Left forelimb (tissue), 1 donor: ENCODE measurements at regions not wholly inside any gene's neighbourhood (a gene's known extent, or its start where the extent isn't known, plus 50 kb on each side); places are given as distances from the start of the nearest gene placed in this dataset.

Experiments used
- DNase-seq: peaks from one replicate; pipeline ENCODE4 v3.0.0-alpha.2; 2018; ENCODE audit warnings: low spot score

DNA sequence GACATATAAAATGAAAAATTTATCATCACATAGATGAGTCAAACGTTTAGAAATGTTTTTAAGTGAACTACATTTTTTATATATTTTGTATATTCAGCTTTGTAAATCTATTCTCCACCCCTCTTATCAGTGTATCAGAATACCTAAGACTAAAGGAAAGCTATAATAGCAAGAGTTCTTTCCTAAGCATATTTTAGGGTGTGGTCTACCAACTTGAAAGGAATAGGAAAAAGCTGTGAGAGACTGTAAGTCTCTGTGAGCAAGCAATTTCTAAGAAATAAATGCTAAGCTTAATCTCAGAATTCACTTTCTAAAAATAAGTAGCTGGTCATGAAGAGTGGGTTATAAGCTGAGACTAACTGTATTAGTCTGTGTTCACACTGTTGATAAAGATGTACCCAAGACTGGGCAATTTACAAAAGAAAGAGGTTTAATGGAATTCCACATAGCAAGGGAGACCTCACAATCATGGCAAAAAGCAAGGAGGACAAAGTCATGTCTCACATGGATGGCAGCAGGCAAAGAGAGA lies 175.4 kb upstream of the PREP start:
- no peak for DNase-seq

DNA sequence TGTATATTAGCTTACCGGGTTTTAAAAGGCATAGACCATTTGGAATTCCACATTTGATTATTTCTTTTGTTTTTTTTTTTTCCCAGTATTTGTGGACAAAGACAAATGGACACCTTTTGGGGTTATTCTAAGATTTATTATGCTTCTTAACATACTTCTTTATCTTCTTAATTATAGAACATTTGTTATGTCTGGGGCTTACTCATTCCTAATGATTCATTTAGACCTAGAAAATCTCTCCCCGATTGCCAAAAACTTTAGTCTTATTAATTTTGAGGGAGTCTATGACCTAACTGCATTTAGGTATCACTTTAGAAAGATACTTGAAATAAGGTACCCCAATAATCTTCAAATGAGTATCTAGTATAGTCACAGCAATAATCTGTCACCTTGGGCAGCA lies 170.7 kb upstream of the PREP start:
- no peak for DNase-seq

DNA sequence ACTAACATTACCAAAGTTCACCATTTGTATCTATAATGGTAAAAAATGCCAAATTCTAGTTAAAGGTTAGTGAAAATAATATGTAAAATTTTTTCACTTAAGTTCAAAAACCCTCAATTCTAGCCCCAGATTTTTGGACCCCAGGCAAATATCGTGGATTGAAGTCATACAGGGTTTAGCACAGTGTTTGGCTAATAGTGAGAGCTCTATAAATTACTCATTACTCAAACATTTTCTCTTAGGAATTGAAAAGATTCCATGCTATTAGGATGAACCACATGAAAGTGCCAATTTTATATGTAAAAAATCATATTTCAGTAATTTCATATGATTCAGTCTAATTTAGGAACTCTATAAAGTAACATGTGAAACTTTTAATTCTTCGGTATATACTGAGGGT lies 170.3 kb upstream of the PREP start:
- no peak for DNase-seq

DNA sequence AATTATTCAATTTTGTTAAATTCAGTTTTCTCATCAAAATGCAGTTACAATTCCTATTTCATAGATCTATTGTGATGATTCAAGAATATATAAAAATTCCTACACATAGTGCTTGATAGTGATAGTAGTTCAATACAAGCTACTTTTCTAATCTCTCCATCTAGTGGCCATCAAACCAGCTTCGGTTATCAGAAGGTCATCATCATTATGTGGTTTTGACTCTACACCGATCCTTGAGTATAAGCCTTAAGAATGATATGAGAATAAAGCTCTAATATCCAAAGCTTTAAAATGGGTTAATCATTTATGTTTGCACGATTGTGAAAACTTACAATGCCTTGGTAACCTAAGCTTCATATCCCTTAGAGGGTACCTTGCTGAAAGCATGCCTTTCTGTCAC lies 167.5 kb upstream of the PREP start:
- no peak for DNase-seq

DNA sequence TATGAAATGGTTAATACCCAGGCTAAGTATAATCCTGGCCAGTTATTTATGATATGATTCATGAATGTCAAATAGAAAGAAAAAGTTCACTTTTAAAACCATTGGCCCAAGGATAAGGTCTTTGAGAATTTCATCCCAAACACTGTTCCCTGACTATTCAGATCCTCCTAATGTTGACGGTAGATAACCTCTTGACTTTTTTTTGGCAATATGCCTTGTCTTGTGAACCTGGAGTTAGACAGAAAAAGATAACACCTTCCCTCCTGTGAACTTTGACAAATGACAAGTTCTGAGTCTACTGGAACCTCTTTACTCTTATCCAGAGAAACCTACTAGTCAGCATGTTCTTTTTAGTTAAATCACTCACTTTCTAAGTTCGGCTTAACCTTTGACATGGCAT lies 166.8 kb upstream of the PREP start:
- no peak for DNase-seq

DNA sequence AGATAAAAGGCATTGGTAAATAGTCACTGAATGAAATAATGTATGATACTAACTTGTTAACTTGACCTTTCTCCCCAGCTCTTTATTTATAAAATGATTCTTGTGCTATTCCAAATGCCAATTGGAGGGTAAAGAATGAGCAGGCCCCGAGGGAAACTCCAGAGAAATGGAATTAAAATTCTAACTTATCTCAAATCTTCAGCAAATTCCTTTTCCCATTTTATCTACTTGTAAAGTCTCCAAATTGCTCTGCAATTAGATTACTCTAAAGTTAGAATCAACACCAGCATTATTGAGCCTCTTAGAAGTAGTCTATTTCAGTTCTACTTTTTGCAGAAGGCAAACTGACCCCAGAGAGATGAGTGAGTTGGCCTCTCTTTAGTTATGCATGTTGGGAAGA lies 165.9 kb upstream of the PREP start:
- no peak for DNase-seq

DNA sequence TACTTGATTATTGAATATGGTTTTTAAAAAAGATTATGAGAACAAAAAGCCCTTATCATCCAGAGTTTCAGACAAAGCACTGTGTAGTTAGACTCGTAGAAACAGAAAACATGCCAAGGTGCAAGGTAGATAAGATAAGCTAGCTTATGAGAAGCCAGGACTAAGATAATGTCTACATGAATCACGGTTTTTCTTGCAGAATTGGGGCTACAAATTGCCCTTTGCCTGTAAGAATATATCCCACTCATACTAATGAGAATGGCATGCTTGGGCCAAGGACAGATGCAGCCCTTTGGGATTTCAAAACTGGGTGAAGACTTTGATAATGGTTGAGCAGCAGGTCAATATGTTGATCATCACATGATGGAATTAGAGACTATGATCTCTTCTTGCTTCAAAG lies 165.3 kb upstream of the PREP start:
- DNase-seq = no peak

DNA sequence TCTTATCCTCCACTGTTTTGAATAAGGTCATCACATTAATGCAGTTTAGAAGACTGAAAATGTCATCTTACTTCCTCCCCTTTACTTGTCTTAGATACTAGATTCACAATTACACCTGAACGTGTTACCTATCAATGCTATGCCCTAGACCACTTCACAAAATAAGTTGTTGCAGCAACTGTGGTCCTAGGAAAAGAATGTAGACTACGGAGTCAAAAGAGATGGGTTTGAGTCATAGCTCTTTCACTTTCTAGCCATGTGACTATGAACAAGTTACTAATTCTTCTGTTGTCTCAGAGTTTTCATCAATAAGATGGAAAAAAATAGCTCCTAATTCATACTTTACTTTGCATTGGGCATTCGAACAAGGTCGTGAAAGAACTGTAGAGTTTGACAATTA lies 164.3 kb upstream of the PREP start:
- no peak for DNase-seq

DNA sequence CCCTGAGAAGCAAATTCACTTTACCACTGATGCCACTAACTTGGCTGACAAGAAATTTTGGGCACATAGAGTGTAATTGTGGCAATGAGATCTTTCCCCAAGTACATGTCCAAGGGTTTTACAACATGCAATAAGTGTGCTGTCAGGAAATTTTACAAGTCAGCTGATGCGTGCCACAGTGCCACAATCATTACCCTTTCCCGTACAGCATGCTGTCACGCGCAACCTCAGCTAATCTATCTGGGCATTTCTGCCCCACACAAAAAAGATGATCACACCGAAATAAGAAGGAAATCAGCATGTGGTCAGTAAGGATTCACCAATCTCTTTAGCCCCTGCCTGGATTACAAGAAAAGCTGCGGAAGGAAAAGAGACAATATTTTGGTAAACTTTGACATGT lies 163.6 kb upstream of the PREP start:
- no peak for DNase-seq

DNA sequence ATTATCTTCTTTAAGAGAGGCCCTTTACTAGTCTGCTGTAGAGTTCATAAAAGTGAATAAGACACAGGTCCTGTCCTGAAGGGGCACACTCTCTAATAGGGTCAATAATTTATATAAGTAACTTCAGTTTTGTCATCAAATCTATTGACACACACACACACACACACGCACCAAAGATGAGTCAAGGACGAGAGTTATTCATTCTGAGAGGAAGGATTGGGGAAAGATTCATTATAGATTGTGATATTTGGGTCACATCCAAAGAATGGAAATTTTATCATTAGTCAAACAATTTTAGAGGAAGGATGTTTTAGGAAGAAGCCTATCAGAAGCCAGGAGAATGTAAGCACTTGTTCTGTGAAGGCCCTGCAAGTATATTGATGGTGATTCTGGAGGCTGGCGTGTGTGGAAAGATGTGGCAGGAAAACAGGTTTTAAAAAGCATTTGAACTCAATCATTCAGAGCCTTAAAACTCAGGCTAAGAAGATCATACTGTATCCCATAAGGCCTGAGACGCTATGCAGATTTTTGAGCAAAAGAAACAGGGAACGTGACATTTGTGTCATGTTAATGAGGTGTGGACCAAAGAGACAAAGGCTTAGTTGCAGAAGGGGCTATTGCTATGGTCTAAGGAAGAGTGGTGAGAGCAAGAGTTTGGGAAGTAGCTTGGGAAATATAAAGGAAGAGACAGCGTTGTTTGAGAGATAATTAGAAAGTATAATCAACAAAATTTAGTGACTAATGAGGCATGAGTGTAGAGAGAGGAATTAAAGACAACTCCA lies 161.4 kb upstream of the PREP start:
- no peak for DNase-seq

DNA sequence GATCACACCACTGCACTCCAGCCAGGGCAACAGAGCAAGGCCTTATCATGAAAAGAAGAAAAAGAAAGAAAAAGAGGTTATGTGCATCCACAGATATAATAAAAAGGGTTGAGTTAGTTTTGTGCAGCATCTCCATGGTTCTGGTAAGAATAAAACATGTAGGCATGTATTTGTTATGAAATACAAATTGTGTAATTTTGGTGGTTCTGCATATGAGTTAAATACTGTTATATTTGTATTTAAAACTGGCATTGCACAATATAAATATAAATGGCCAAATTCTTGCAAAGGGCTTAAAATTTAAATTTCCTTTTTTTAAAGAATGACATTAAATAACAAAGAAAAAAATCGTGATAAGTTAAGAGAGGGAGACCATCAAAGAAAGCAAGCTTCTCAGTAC lies 159.1 kb upstream of the PREP start:
- DNase-seq = no peak

DNA sequence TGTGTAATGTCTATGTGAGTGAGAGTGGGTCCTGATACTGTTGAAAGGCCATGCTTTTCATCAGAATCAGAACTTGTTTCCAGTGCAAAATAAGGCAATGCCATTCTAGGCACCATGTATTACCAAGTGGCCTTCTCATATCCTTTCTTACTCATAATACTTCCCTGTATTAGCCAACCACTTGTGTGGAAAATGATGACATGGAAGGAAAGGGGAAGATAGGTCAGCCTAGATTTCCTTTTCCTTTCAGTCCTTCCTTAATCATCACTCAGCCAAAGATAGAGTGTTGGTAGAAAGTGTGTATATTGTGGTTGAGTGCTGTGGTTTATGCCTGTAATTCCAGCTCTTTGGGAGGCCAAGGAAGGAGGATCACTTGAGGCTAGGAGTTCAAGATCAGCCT lies 158.6 kb upstream of the PREP start:
- DNase-seq = no peak

DNA sequence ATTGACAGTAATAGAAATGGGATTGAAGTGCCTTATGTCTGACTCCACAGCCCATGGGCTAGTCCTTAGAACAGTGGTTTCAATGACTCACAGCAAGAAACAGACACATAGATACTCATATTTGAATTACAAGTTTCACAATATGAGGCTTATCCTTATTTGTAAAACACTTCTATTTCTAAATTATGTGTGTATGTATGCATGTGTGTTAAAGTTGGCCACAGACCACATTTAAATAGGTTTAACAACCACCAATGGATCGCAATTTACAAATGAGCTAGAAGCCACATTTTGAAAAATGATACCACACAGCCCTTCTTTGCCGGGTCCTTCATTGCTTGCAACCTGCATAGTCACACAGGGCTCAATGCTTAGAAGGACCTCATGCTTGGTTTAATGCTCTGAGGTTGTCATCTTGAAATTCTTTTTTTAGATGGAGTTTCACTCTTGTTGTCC lies 157.8 kb upstream of the PREP start:
- no peak for DNase-seq

DNA sequence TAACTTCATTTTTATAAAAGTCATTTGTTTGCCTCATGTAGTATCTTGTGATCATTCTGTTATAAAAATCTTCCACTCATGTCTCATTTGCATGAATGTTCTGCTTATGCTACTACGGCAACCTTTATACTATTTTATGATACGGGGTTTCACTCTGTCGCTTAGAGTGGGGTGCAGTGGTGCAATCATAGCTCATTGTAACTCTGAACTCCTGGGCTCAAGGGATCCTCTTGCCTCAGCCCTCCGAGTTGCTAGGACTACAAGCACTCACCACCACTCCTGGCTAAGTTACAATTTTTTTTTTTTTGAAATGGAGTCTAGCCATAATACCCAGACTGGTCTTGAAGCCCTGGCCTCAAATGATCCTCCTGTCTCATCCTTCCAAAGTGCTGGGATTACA lies 154.4 kb upstream of the PREP start:
- no peak for DNase-seq

DNA sequence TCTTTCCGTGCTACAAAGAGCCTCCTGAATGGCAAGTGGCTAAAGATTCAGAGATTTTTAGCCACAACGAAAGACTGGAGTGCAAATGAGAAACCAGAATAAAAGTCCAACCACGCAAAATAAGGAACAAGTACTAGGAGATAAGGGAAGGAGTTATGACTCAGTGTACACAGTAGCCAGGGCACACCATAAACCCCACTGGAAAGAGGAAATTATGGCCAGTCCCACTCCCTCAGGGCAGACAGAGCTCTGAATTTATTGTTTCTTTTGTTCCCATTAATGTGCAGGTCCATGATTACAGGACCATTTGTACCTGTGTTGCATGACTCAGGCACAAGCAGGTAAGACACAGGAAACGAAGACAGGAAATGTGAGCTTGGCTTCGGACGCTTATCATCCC lies 150.3 kb upstream of the PREP start:
- DNase-seq = no peak

DNA sequence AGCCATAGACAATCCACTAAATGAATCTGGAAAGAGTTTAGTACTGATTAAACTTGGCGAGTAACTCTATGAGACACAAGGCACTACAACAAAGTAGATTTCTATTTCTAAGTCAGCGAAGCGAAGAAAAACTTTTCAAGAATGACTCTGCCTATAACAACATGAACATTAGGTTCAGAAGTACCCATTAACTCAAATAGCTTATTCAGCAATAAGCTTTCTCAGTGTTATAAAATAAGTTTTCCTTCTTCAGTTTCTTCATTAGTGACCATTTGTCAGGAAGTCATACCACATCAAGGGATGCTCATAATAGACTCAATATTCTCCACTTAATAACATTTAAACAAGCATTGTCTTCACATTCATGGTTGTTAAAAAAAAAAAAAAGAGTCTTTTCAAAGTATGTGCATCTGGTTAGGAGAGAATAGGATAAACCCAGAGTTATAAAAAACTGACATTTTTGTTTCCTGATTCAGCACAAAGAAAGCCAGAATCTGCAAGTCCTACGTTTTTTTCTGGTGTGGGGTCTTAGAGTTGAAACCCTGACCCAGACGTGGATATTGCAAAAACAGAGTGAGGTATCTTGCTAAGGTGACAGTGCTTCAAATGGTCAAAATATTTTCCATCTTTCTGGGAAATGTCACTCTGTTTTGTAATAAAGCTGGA lies 148.2 kb upstream of the PREP start:
- DNase-seq = no peak

DNA sequence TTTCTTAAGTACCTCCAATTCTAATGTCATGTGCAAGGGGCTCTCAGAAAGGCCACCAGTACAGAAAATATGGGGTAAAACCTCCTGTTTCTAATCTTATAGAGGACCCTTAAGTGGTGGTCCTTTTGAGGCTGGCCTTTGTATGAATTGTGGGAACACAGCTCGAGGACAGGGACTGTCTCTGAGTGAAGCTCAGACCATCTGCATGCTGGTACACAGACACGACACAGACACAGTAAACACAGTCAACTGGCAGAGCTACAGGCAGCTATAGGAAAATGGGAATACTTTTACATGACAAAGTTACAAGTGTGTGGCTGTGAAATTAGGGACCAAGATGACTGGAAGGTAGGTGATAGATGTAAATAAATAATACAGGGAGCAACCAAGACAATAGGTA lies 143.9 kb upstream of the PREP start:
- DNase-seq = no peak

DNA sequence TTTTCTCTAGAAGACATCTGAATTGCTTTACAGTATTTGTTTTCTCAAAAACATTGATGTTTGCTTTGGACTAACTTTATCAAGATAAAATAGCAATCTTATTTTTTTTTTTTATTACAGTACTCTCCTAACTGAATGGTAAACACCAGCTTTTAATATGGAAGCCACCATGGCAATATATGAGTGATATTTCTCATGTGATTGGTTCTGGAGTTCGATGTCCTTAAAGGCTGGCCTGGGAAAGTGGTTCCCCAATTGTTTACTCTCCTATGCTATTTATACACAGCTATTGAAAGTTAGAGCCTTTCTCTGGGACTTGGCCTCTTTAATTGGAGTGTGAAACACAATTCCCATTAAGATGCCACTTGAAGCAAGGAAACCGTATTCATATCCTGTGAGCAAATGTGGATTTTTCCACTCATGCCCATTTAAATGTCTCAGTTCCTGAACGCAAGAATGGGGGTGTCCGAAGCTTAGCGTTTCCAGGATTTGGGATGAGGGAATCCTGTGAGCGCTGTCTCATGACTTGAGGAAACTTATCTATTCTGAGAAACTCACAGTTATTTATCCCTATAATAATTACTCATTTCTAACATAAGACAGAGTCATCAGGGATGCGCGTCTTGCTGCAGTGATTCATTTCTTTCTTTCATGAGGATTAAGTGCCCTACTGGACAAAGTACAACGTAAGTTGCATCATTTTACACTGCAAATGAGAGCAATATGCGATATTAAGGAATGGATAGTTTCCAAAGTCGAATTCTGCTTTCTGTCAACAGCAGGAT lies 143.3 kb upstream of the PREP start:
- no peak for DNase-seq

DNA sequence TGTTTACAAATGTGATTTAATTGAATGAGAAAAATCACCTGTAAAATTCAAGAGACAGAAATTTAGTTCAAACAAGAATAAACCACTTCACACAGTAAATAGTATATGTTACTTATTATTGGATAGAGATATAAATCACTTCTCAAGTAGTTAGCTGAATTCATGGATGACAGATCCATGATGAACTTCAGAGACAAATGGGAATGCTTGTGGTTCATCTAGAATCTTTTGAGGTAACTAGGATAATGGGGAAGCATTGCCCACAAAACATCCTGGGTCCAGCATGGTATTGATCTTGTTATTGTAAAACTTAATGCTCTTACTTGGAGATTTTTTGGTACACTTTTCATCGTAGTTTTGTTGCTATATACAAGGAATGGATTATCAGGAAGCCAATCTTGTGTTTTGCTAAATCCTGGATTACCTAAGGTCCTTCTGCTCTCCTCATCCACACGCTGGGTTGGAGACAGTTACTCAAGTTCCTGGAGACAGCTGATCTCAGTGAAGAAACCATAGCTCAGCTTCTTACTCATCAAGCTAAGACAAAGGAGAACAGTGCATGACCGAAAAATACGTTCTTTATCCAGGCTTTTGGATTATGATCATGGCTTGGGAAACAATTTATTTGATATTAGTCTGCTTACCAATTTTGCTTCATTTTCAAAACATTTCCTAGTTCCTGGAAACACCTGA lies 142.5 kb upstream of the PREP start:
- no peak for DNase-seq

DNA sequence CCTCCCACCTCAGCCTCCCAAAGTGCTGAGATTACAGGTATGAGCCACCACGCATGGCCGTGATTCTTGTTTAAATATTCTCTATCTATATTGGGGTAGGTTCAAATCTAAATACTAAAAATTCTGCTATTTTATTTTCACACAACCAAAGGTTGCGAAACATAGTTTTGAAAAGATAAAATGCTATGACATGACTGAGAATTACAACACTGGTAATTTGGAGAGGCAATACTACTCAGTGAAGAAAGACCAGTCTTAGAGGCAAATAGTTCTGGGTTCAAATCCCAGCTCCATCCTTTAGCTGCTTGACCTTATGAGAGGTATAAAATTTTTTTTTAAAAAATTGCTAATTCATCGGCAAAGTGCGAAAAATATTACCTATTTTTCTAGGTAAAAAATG lies 137.0 kb upstream of the PREP start:
- DNase-seq = no peak

DNA sequence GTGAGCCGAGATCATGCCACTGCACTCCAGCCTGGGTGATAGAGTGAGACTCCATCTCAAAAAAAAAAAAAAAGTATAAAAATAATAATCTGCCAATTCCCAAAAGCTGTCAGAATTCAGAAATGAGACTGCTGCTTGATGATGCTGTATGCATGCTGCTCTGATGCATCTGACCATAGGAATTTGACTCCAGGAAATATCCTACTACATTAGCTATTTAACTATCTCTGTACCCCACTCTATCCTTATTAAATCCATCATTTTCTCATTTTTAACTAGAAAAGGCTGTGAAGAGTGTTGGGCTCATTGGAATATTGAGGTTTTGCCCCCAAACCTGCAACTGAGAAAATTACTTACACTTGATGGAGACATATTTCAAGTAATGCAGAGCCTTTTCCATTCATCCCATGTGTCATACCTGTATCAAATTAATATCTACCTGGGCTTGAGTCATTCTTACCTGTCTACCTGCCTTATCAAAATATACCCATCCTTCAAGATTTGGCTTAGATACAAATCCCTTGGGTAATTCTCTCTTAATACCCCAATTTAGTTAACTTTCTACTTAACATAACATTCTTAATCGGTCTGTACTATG lies 135.2 kb upstream of the PREP start:
- DNase-seq = no peak

DNA sequence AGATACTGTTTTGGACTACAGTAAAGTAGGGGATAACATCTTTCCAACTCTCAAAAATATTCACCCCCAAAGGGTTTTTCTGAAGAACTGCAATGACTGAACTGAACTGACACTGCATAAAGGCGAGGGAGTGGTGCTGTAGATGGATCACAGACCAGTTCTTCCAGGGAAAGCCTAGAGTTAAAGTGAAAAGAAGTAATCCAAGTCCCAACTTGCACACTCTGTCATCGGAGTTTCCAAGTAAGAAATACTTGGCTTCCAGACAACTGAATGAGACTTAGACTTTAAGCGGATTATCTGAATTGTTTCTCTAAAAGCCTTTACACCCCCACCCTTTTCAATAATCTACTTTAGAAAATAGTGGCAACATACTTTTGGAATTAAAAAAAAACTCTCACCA lies 134.1 kb upstream of the PREP start:
- DNase-seq = no peak
